Activated naive CD8-positive, alpha-beta T cell (primary cell): ENCODE measurements at regions not wholly inside any gene's neighbourhood (a gene's known extent, or its start where the extent isn't known, plus 50 kb on each side); places are given as distances from the start of the nearest gene placed in this dataset.

Source experiments
- H3K27ac Mint-ChIP-seq: one replicate; pipeline ENCODE4 v1.8.0; 2021; ENCODE audit warnings: mixed read lengths
- H3K27me3 Mint-ChIP-seq: one replicate; pipeline ENCODE4 v1.8.0; 2021; ENCODE audit warnings: mixed read lengths
- H3K36me3 Mint-ChIP-seq: one replicate; pipeline ENCODE4 v1.8.0; 2021; ENCODE audit warnings: mixed read lengths
- H3K4me1 Mint-ChIP-seq: one replicate; pipeline ENCODE4 v1.8.0; 2021; ENCODE audit warnings: low read depth, mixed read lengths
- H3K4me3 Mint-ChIP-seq: one replicate; pipeline ENCODE4 v1.8.0; 2021; ENCODE audit warnings: mild to moderate bottlenecking, mixed read lengths
- H3K9me3 Mint-ChIP-seq: one replicate; pipeline ENCODE4 v1.8.0; 2021; ENCODE audit warnings: low read depth, mixed read lengths

DNA sequence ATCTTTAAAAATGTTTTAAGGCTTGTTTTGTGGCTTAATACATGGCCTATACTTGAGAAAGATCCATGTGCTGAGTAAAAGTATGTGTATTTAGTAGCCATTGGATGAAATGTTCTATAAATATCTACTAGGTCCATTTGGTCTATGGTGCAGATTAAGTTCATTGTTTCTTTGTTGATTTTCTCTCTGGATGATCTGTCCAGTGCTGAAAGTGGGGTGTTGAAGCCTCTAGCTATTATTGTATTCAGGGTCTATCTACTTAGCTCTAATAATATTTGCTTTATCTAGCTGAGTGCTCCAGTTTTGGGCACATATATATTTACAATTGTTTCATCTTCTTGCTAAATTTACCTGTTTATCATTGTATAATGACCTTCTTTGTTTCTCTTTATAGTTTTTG is 272.2 kb upstream of the NR4A3 start:
- no peak overlapping the region for H3K4me3 Mint-ChIP-seq
- peaks cover 15% of the 10 kb centered on the region for H3K9me3 Mint-ChIP-seq
- peaks cover 7% of the 10 kb centered on the region for H3K27me3 Mint-ChIP-seq
- H3K27ac Mint-ChIP-seq = no peak overlapping the region
- peaks cover 15% of the 10 kb centered on the region for H3K36me3 Mint-ChIP-seq
- H3K4me1 Mint-ChIP-seq = no peaks in the 10 kb centered on the region

- Mint-ChIP-seq H3K27ac (no peak overlapping the region), H3K27me3 (peaks cover 8% of the 10 kb centered on the region), H3K9me3 (peaks cover 14% of the 10 kb centered on the region), H3K4me3 (no peak overlapping the region), H3K36me3 (peaks cover 16% of the 10 kb centered on the region), H3K4me1 (no peaks in the 10 kb centered on the region)
Observed at GRCh38 chr9:99555792-99556191, 265.9 kb upstream of the NR4A3 start.

DNA sequence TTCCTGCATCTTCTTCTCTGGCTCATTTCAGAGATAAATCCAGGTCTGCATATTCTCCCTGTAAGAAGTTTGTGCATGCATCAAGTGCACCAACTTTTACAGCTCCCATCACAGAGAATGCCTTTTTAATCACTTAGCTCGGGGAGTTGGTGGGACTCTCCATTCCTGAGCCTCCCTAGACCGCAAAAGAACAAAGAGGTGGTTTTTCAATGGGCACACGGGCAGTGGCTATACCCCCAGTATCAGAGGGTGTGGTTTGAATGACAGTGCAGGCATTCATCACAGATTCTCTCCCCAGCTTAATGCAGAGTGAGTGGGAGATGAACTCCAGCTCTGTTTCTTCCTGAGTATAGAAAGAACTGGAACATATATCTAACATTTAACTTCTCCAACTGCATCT is 264.7 kb upstream of the NR4A3 start:
- H3K27ac Mint-ChIP-seq = no peak overlapping the region
- H3K36me3 Mint-ChIP-seq = peaks cover 13% of the 10 kb centered on the region
- peaks cover 8% of the 10 kb centered on the region for H3K27me3 Mint-ChIP-seq
- H3K9me3 Mint-ChIP-seq = peaks cover 10% of the 10 kb centered on the region
- H3K4me3 Mint-ChIP-seq = no peak overlapping the region
- no peaks in the 10 kb centered on the region for H3K4me1 Mint-ChIP-seq

DNA sequence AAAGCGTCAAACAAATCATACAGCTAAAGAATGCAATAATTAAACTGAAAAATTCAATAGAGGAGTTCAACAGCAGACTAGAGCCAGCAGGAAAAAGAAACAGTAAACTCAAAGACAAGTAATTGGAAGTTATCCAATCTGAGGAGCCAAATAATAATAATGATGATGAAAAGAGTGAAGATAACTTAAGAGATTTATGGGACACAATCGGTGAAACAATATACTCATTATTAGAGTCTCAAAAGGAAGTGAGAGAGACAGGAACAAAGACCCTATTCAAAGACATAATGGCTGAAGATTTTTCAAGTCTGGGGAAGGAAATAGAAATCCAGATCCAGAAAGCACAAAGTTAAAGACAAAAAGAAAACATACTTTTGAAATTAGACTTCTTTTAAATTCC is 263.9 kb upstream of the NR4A3 start:
- Mint-ChIP-seq H3K4me1 (no peaks in the 10 kb centered on the region), H3K27ac (no peak overlapping the region), H3K27me3 (peaks cover 8% of the 10 kb centered on the region), H3K36me3 (peaks cover 12% of the 10 kb centered on the region), H3K4me3 (no peak overlapping the region), H3K9me3 (peaks cover 8% of the 10 kb centered on the region)

DNA sequence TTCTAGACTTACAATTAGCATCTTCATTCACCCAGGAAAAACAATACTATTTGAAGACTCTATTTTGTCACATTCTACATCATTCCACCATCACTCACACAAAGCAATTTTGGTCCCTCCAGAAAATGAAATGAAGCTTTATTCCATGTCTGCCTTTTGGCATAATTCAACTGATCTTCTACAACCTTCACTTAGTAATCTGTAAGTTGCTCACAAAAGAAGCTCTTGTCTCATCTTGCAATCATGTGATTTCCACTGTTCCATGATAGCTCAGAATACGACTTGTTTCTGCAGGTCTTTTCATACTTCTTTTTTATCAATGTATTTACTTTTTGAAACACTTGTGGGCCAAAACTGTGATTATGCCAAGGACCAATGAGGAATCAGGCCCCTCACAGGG is 261.9 kb upstream of the NR4A3 start:
- H3K36me3 Mint-ChIP-seq = no peaks in the 10 kb centered on the region
- no peaks in the 10 kb centered on the region for H3K27me3 Mint-ChIP-seq
- H3K4me1 Mint-ChIP-seq = no peaks in the 10 kb centered on the region
- no peak overlapping the region for H3K27ac Mint-ChIP-seq
- H3K4me3 Mint-ChIP-seq = no peak overlapping the region
- peaks cover 8% of the 10 kb centered on the region for H3K9me3 Mint-ChIP-seq

DNA sequence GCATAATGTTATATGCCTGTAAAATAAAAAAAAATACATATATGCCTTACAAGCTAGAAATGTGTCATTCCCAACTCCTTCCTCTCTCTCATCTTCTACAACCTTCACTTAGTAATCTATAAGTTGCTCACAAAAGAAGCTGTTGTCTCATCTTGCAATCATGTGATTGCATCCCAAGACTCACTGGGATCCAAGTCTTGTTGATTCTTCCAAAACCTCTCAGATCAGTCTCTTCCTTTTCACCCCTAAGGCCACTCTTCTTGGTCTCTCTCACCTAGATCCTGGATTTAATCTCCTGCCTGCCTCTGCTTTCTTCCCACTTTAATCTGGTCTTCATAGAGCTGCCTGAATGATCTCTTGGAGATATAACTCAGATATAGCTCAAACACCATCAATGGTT is 261.1 kb upstream of the NR4A3 start:
- Mint-ChIP-seq H3K4me3 (no peak overlapping the region), H3K27ac (no peak overlapping the region), H3K9me3 (peaks cover 8% of the 10 kb centered on the region), H3K4me1 (no peaks in the 10 kb centered on the region), H3K27me3 (no peaks in the 10 kb centered on the region), H3K36me3 (no peaks in the 10 kb centered on the region)

DNA sequence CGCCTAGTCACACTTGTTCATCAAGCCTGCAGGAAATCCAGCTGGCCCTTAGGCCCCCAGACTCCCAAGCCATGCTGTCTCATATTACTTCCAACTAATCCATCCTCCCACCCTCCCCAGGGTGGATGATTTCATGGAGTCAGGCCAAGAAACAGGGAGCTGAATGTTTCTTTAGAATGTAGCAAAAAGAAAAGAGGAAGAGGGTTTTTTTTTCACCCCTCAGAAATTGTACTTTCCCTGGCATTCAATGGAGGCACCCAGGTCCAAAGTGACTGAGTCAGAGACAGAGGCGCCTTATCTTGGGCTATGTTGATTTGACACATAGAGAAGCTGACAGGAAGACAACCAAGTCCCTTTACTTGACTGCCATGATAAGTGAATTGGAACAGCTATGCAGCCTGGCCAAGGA is 260.2 kb upstream of the NR4A3 start:
- Mint-ChIP-seq H3K9me3 (peaks cover 8% of the 10 kb centered on the region), H3K36me3 (no peaks in the 10 kb centered on the region), H3K4me3 (no peak overlapping the region), H3K27me3 (no peaks in the 10 kb centered on the region), H3K4me1 (no peaks in the 10 kb centered on the region), H3K27ac (no peak overlapping the region)

- no peaks in the 10 kb centered on the region for H3K4me1 Mint-ChIP-seq
- H3K36me3 Mint-ChIP-seq = no peaks in the 10 kb centered on the region
- H3K4me3 Mint-ChIP-seq = no peak overlapping the region
- peaks cover 8% of the 10 kb centered on the region for H3K9me3 Mint-ChIP-seq
- no peaks in the 10 kb centered on the region for H3K27me3 Mint-ChIP-seq
- no peak overlapping the region for H3K27ac Mint-ChIP-seq
Observed at GRCh38 chr9:99561961-99562565, 259.6 kb upstream of the NR4A3 start.

- Mint-ChIP-seq H3K4me3 (no peak overlapping the region), H3K9me3 (no peaks in the 10 kb centered on the region), H3K36me3 (no peaks in the 10 kb centered on the region), H3K4me1 (no peaks in the 10 kb centered on the region), H3K27me3 (peaks cover 2% of the 10 kb centered on the region), H3K27ac (no peak overlapping the region)
Observed at GRCh38 chr9:99563364-99563763, 258.3 kb upstream of the NR4A3 start.

DNA sequence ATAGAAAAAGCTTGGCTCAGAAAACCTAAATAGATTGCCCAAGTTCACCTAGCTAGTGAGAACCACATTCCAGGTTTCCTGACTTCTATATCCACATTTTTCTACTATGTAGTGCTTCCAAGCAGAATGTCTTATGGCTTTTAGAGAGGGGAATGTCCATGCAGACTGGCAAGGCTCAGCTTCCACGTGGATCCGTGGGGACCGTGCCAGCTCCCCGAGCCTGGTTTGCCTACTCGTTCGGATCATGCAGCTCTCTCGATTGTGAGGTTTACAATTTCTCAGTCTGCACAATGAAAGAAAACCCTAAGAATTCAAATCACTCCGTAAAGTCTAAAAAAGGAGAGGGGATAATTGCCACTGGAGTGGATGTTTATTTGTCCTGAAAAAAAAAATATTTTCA is 256.5 kb upstream of the NR4A3 start:
- Mint-ChIP-seq H3K4me1 (no peaks in the 10 kb centered on the region), H3K36me3 (no peaks in the 10 kb centered on the region), H3K9me3 (no peaks in the 10 kb centered on the region), H3K4me3 (no peak overlapping the region), H3K27me3 (peaks cover 2% of the 10 kb centered on the region), H3K27ac (no peak overlapping the region)

DNA sequence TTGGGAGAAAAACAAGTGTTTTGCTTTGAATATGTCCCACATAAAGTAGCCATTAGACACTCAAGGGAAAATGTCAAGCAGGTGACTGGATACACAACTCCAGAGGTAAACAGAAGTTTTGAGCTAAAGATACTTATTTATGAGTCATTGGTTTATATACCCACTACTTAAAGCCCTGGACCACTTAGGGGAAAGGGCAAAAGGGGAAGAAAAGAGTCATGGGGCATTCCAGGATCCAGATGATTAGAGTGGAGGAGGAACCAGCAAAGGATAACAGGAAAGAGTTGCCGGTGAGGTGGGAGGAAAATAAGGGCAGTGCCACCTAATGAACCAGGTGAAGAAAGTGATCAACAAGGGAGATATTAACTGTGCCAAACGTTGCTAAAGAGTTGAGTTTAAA is 254.2 kb upstream of the NR4A3 start:
- no peaks in the 10 kb centered on the region for H3K36me3 Mint-ChIP-seq
- no peaks in the 10 kb centered on the region for H3K4me1 Mint-ChIP-seq
- H3K9me3 Mint-ChIP-seq = no peaks in the 10 kb centered on the region
- H3K27me3 Mint-ChIP-seq = peaks cover 7% of the 10 kb centered on the region
- no peak overlapping the region for H3K4me3 Mint-ChIP-seq
- no peak overlapping the region for H3K27ac Mint-ChIP-seq

- Mint-ChIP-seq H3K9me3 (no peaks in the 10 kb centered on the region), H3K27me3 (peaks cover 7% of the 10 kb centered on the region), H3K27ac (no peak overlapping the region), H3K36me3 (no peaks in the 10 kb centered on the region), H3K4me3 (no peak overlapping the region), H3K4me1 (no peaks in the 10 kb centered on the region)
Observed at GRCh38 chr9:99569840-99570239, 251.8 kb upstream of the NR4A3 start.

- H3K27ac Mint-ChIP-seq = no peak overlapping the region
- H3K4me3 Mint-ChIP-seq = no peak overlapping the region
- no peaks in the 10 kb centered on the region for H3K4me1 Mint-ChIP-seq
- peaks cover 5% of the 10 kb centered on the region for H3K27me3 Mint-ChIP-seq
- H3K36me3 Mint-ChIP-seq = no peaks in the 10 kb centered on the region
- no peaks in the 10 kb centered on the region for H3K9me3 Mint-ChIP-seq
Observed at GRCh38 chr9:99572567-99572966, 249.1 kb upstream of the NR4A3 start.

GRCh38 chr9:99573085-99573484 is 248.6 kb upstream of the NR4A3 start:
- Mint-ChIP-seq H3K4me1 (no peaks in the 10 kb centered on the region), H3K9me3 (no peaks in the 10 kb centered on the region), H3K27me3 (peaks cover 4% of the 10 kb centered on the region), H3K4me3 (no peak overlapping the region), H3K27ac (no peak overlapping the region), H3K36me3 (no peaks in the 10 kb centered on the region)

- H3K4me1 Mint-ChIP-seq = no peaks in the 10 kb centered on the region
- no peak overlapping the region for H3K27ac Mint-ChIP-seq
- H3K4me3 Mint-ChIP-seq = no peak overlapping the region
- no peaks in the 10 kb centered on the region for H3K36me3 Mint-ChIP-seq
- H3K27me3 Mint-ChIP-seq = peaks cover 4% of the 10 kb centered on the region
- no peaks in the 10 kb centered on the region for H3K9me3 Mint-ChIP-seq
Observed at GRCh38 chr9:99573886-99574285, 247.8 kb upstream of the NR4A3 start.

DNA sequence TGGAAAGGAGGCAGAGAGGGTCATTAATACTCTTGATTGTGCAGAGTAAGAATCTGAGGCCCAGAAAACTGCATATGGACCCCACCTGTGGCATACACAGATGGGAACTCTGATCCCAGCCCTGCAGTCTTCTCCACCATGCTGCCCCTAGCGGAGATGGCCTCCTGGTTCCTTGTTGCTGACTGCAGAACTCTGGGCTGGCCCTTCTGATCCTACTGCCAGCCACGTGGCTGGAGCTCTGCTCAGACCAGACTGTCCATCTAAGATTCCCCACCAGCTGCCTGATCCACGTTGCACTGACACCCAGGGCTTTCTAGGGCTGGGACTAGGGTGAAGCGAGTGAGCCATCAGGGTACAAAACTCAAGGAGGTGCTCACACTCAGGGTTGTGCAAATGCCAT is 245.7 kb upstream of the NR4A3 start:
- Mint-ChIP-seq H3K4me3 (no peak overlapping the region), H3K4me1 (no peaks in the 10 kb centered on the region)

More for the DNA sequence above, 245.7 kb upstream of the NR4A3 start:
- no peaks in the 10 kb centered on the region for H3K9me3 Mint-ChIP-seq
- no peaks in the 10 kb centered on the region for H3K27me3 Mint-ChIP-seq
- H3K36me3 Mint-ChIP-seq = no peaks in the 10 kb centered on the region
- no peak overlapping the region for H3K27ac Mint-ChIP-seq
